Endodermal cell (in vitro differentiated cells): ENCODE measurements at regions not wholly inside any gene's neighbourhood (a gene's known extent, or its start where the extent isn't known, plus 50 kb on each side); places are given as distances from the start of the nearest gene placed in this dataset.

Experiments used
- DNase-seq: peaks from one replicate; pipeline ENCODE4 v3.0.0-alpha.2; 2017
- H3K27ac ChIP-seq: 2 replicates; pipeline ENCODE4 v1.5.1; 2013; ENCODE audit warnings: mild to moderate bottlenecking, low read depth, low read length, moderate library complexity
- H3K27me3 ChIP-seq: 2 replicates; pipeline ENCODE4 v1.6.1; 2013; ENCODE audit warnings: mild to moderate bottlenecking, low read length, moderate library complexity; ENCODE audit not compliant: insufficient read depth, control insufficient read depth, poor library complexity, severe bottlenecking
- H3K36me3 ChIP-seq: 2 replicates; pipeline ENCODE4 v1.7.0; 2013; ENCODE audit warnings: mild to moderate bottlenecking, low read length, moderate library complexity; ENCODE audit not compliant: control insufficient read depth, insufficient read depth
- H3K4me1 ChIP-seq: one replicate; pipeline ENCODE4 v1.7.0; 2013; ENCODE audit warnings: low read length; ENCODE audit not compliant: control insufficient read depth, insufficient read depth
- H3K4me3 ChIP-seq: 2 replicates; pipeline ENCODE4 v1.5.1; 2013; ENCODE audit warnings: mild to moderate bottlenecking, low read length, moderate library complexity
- H3K9ac ChIP-seq: 2 replicates; pipeline ENCODE4 v1.6.1; 2013; ENCODE audit warnings: mild to moderate bottlenecking, low read length, moderate library complexity; ENCODE audit not compliant: poor library complexity, severe bottlenecking; ENCODE audit errors: extremely low read depth
- H3K9me3 ChIP-seq: 2 replicates; pipeline ENCODE4 v1.6.1; 2013; ENCODE audit warnings: mild to moderate bottlenecking, low read length, moderate library complexity; ENCODE audit not compliant: control insufficient read depth
- H3K27ac Mint-ChIP-seq: 2 replicates; pipeline ENCODE4 v1.8.0; 2020; ENCODE audit warnings: mixed read lengths
- H3K27me3 Mint-ChIP-seq: 2 replicates; pipeline ENCODE4 v1.8.0; 2021; ENCODE audit warnings: mild to moderate bottlenecking, mixed read lengths; ENCODE audit not compliant: insufficient read depth
- H3K36me3 Mint-ChIP-seq: 2 replicates; pipeline ENCODE4 v1.8.0; 2020; ENCODE audit warnings: low read depth, mixed read lengths
- H3K4me1 Mint-ChIP-seq: 2 replicates; pipeline ENCODE4 v1.8.0; 2020; ENCODE audit warnings: mixed read lengths
- H3K4me3 Mint-ChIP-seq: 2 replicates; pipeline ENCODE4 v1.8.0; 2020; ENCODE audit warnings: mild to moderate bottlenecking, moderate library complexity, mixed read lengths
- H3K9me3 Mint-ChIP-seq: 2 replicates; pipeline ENCODE4 v1.8.0; 2020; ENCODE audit warnings: mild to moderate bottlenecking, mixed read lengths
- CTCF ChIP-seq: fragments of 200-600 bp; sonication (generic); conservative IDR thresholded peaks from 2 replicates; pipeline ENCODE4 v1.5.0; 2021; ENCODE audit warnings: antibody characterized with exemption, mild to moderate bottlenecking
- WGBS, 2 experiments: methylation state at CpG; one replicate each; pipeline versions ENCODE4 v1.1.5 to v1.1.7; 2013; ENCODE audit warnings: missing lambda C conversion rate in 2 of 2, mixed read lengths in 1 of 2; ENCODE audit not compliant: insufficient coverage in 1 of 2, insufficient read length in 1 of 2; 5-methylcytosine and 5-hydroxymethylcytosine counted together

- H3K4me1 ChIP-seq, result no peaks in the 10 kb centered on the region
- Mint-ChIP-seq H3K36me3 (no peaks in the 10 kb centered on the region), H3K27ac (no peak overlapping the region), H3K9me3 (peaks cover 10% of the 10 kb centered on the region), H3K27me3 (no peaks in the 10 kb centered on the region), H3K4me1 (peaks cover 5% of the 10 kb centered on the region), H3K4me3 (no peak overlapping the region)
- WGBS, 2 experiments, result 92% methylated on average over 6 of the region's 6 CpGs
- TF ChIP-seq CTCF, result no peak
- H3K27ac ChIP-seq, result no peak overlapping the region
- no peak overlapping the region for H3K4me3 ChIP-seq
- peaks cover 10% of the 10 kb centered on the region for H3K9me3 ChIP-seq
- no peaks in the 10 kb centered on the region for H3K36me3 ChIP-seq
- DNase-seq, result no peak
- H3K9ac ChIP-seq, result no peak overlapping the region
- no peaks in the 10 kb centered on the region for H3K27me3 ChIP-seq
Observed at GRCh38 chr12:116654226-116654743, 83.6 kb downstream of the SPRING1 start.

- Histone ChIP-seq H3K36me3 (no peaks in the 10 kb centered on the region), H3K9ac (no peak overlapping the region), H3K27ac (no peak overlapping the region), H3K9me3 (peaks cover 10% of the 10 kb centered on the region), H3K27me3 (peaks cover 8% of the 10 kb centered on the region), H3K4me1 (no peaks in the 10 kb centered on the region), H3K4me3 (no peak overlapping the region)
- no peak for DNase-seq
- H3K36me3 Mint-ChIP-seq, result no peaks in the 10 kb centered on the region
- H3K4me3 Mint-ChIP-seq, result no peak overlapping the region
- TF ChIP-seq CTCF, result no peak
- peaks cover 2% of the 10 kb centered on the region for H3K27me3 Mint-ChIP-seq
- peaks cover 2% of the 10 kb centered on the region for H3K4me1 Mint-ChIP-seq
- no peak overlapping the region for H3K27ac Mint-ChIP-seq
- peaks cover 10% of the 10 kb centered on the region for H3K9me3 Mint-ChIP-seq
- 88 to 95% methylated on average over 4 to 5 of the region's 5 CpGs for WGBS, 2 experiments
Observed at GRCh38 chr12:116651089-116651488, 86.8 kb downstream of the SPRING1 start.

- H3K4me3 Mint-ChIP-seq, result no peak overlapping the region
- no peaks in the 10 kb centered on the region for H3K36me3 ChIP-seq
- no peak overlapping the region for H3K9ac ChIP-seq
- peaks cover 7% of the 10 kb centered on the region for H3K4me1 Mint-ChIP-seq
- no peak overlapping the region for H3K27ac ChIP-seq
- H3K36me3 Mint-ChIP-seq, result no peaks in the 10 kb centered on the region
- peaks cover 10% of the 10 kb centered on the region for H3K9me3 Mint-ChIP-seq
- peaks cover 10% of the 10 kb centered on the region for H3K9me3 ChIP-seq
- 89 to 97% methylated on average over 5 to 6 of the region's 6 CpGs for WGBS, 2 experiments
- peaks cover 8% of the 10 kb centered on the region for H3K27me3 ChIP-seq
- no peaks in the 10 kb centered on the region for H3K4me1 ChIP-seq
- H3K27ac Mint-ChIP-seq, result no peak overlapping the region
- H3K4me3 ChIP-seq, result no peak overlapping the region
- peaks cover 2% of the 10 kb centered on the region for H3K27me3 Mint-ChIP-seq
- no peak for TF ChIP-seq CTCF
- DNase-seq, result no peak
Observed at GRCh38 chr12:116650585-116651087, 87.2 kb downstream of the SPRING1 start.
